A673 (cell line): ENCODE measurements at regions not wholly inside any gene's neighbourhood (a gene's known extent, or its start where the extent isn't known, plus 50 kb on each side); places are given as distances from the start of the nearest gene placed in this dataset.

ENCODE experiments used
- BruUV-seq: library from RNA; stranded (reverse); fragments of 400-500 nt; replicated peaks from 2 replicates; lab custom pipeline; 2021; lab: Mats Ljungman, UMichigan
- CTCF ChIA-PET: fragments of 300-600 bp; sonication (Branson Sonifier 250); formaldehyde crosslinking; loops from one replicate; lab custom pipeline; 2022; ENCODE audit warnings: antibody characterized with exemption; lab: Charles Lee
- POLR2A ChIA-PET: fragments of 300-600 bp; sonication (Branson Sonifier 250); formaldehyde crosslinking; loops from one replicate; lab custom pipeline; 2022; ENCODE audit warnings: antibody characterized with exemption; ENCODE audit not compliant: low non-redundant PET; lab: Charles Lee
- DNase-seq: peaks from one replicate; pipeline ENCODE4 v3.0.0-alpha.2; 2015; ENCODE audit warnings: low spot score
- H3K27ac ChIP-seq: fragments of 200-600 bp; sonication (generic); 2 replicates; pipeline ENCODE4 v1.5.1; 2016; ENCODE audit warnings: mixed run types, low read depth, mild to moderate bottlenecking, mixed read lengths, antibody characterized with exemption, low read length; ENCODE audit not compliant: poor library complexity, severe bottlenecking
- H3K27me3 ChIP-seq: fragments of 200-600 bp; sonication (generic); replicated peaks from 2 replicates; pipeline ENCODE4 v1.6.1; 2017; ENCODE audit warnings: mixed run types, low read depth, mild to moderate bottlenecking, mixed read lengths, antibody characterized with exemption, low read length; ENCODE audit not compliant: insufficient read depth, poor library complexity
- H3K36me3 ChIP-seq: fragments of 200-600 bp; sonication (generic); 2 replicates; pipeline ENCODE4 v1.6.1; 2016; ENCODE audit warnings: mixed run types, mild to moderate bottlenecking, mixed read lengths, antibody characterized with exemption, low read length; ENCODE audit not compliant: insufficient read depth, poor library complexity, severe bottlenecking
- H3K4me1 ChIP-seq: fragments of 200-600 bp; sonication (generic); 2 replicates; pipeline ENCODE4 v1.6.1; 2017; ENCODE audit warnings: mixed run types, mild to moderate bottlenecking, mixed read lengths, antibody characterized with exemption, low read length; ENCODE audit not compliant: insufficient read depth, poor library complexity, severe bottlenecking
- H3K4me3 ChIP-seq: fragments of 200-600 bp; sonication (generic); 2 replicates; pipeline ENCODE4 v1.5.1; 2016; ENCODE audit warnings: low read depth, mixed run types, mild to moderate bottlenecking, mixed read lengths, low read length; ENCODE audit not compliant: poor library complexity, severe bottlenecking
- H3K9me3 ChIP-seq: fragments of 200-600 bp; sonication (generic); 2 replicates; pipeline ENCODE4 v1.6.1; 2016; ENCODE audit warnings: mixed run types, low read depth, mild to moderate bottlenecking, mixed read lengths, antibody characterized with exemption, low read length; ENCODE audit not compliant: poor library complexity, severe bottlenecking
- CTCF ChIP-seq: fragments of 300-800, 200-600 bp; sonication (generic); conservative IDR thresholded peaks from 2 replicates; pipeline ENCODE4 v1.5.1; 2017; ENCODE audit warnings: low read depth, mild to moderate bottlenecking, antibody characterized with exemption, low read length, moderate library complexity, mixed read lengths
- EZH2 ChIP-seq: fragments of 200-600 bp; sonication (generic); IDR thresholded peaks from 2 replicates; pipeline ENCODE4 v1.6.1; 2017; ENCODE audit warnings: borderline replicate concordance, low read depth, mild to moderate bottlenecking, mixed read lengths, antibody characterized with exemption, low read length; ENCODE audit not compliant: poor library complexity, severe bottlenecking
- intact Hi-C: fragments of 100-400 bp; cut with micrococcal nuclease; formaldehyde crosslinking; loops from one replicate; pipeline ENCODE4 v1.10.0; 2022; ENCODE audit not compliant: unreplicated experiment

- intact Hi-C loops = no loop called here
- no TSS peak for BruUV-seq
- no peaks in the 10 kb centered on the region for H3K9me3 ChIP-seq
- H3K36me3 ChIP-seq = no peaks in the 10 kb centered on the region
- H3K27ac ChIP-seq = no peak overlapping the region
- TF ChIP-seq EZH2 (no peak), CTCF (no peak)
- DNase-seq = no peak
- POLR2A ChIA-PET = no interaction called here
- CTCF ChIA-PET = no interaction called here
- no peaks in the 10 kb centered on the region for H3K27me3 ChIP-seq
- H3K4me3 ChIP-seq = no peak overlapping the region
- no peaks in the 10 kb centered on the region for H3K4me1 ChIP-seq
These were observed 773.2 kb downstream of the KCNA4 start for GRCh38 chr11:29243616-29244015.

GRCh38 chr11:29231991-29232390 is 784.8 kb downstream of the KCNA4 start:
- TF ChIP-seq EZH2 (no peak), CTCF (no peak)
- Histone ChIP-seq H3K4me1 (no peaks in the 10 kb centered on the region), H3K27me3 (no peaks in the 10 kb centered on the region), H3K36me3 (no peaks in the 10 kb centered on the region), H3K27ac (no peak overlapping the region), H3K4me3 (no peak overlapping the region), H3K9me3 (no peaks in the 10 kb centered on the region)
- intact Hi-C loops = no loop called here
- BruUV-seq = no TSS peak
- ChIA-PET CTCF (no interaction called here), POLR2A (no interaction called here)
- no peak for DNase-seq

- CTCF ChIA-PET = no interaction called here
- intact Hi-C loops = no loop called here
- no peaks in the 10 kb centered on the region for H3K36me3 ChIP-seq
- TF ChIP-seq EZH2 = no peak
- TF ChIP-seq CTCF = no peak
- no peak overlapping the region for H3K4me3 ChIP-seq
- no peaks in the 10 kb centered on the region for H3K4me1 ChIP-seq
- POLR2A ChIA-PET = no interaction called here
- H3K9me3 ChIP-seq = no peaks in the 10 kb centered on the region
- no peak overlapping the region for H3K27ac ChIP-seq
- BruUV-seq = no TSS peak
- no peak for DNase-seq
- H3K27me3 ChIP-seq = no peaks in the 10 kb centered on the region
These were observed 785.2 kb downstream of the KCNA4 start for GRCh38 chr11:29231586-29231985.
